ENCODE measurements at regions not wholly inside any gene's neighbourhood (a gene's known extent, or its start where the extent isn't known, plus 50 kb on each side); places are given as distances from the start of the nearest gene placed in this dataset.

- in situ Hi-C loops (cut with MboI; ENCODE audit: low sequenced_read_pairs, unreplicated experiment): no loop called here
- no peak for DNase-seq (ENCODE audit: low spot score)
- TF ChIP-seq CTCF (IDR thresholded peaks at IDR 0.05; ENCODE audit: borderline replicate concordance, control extremely low read depth, extremely low read depth, insufficient read depth, missing control alignments): no peak
Observed at GRCh38 chr1:178020968-178021640, 51.2 kb upstream of the SEC16B start.

- in situ Hi-C loops (cut with MboI; ENCODE audit: low sequenced_read_pairs, unreplicated experiment): no loop called here
- TF ChIP-seq CTCF (IDR thresholded peaks at IDR 0.05; ENCODE audit: borderline replicate concordance, control extremely low read depth, extremely low read depth, insufficient read depth, missing control alignments): no peak
- no peak for DNase-seq (ENCODE audit: low spot score)
Observed at GRCh38 chr1:178021950-178022349, 52.1 kb upstream of the SEC16B start.

GRCh38 chr1:178023181-178023618 is 53.3 kb upstream of the SEC16B start:
- DNase-seq (ENCODE audit: low spot score): no peak
- in situ Hi-C loops (cut with MboI; ENCODE audit: low sequenced_read_pairs, unreplicated experiment): no loop called here
- TF ChIP-seq CTCF (IDR thresholded peaks at IDR 0.05; ENCODE audit: borderline replicate concordance, control extremely low read depth, extremely low read depth, insufficient read depth, missing control alignments): no peak

- DNase-seq (ENCODE audit: low spot score): no peak
- in situ Hi-C loops (cut with MboI; ENCODE audit: low sequenced_read_pairs, unreplicated experiment): no loop called here
- TF ChIP-seq CTCF (IDR thresholded peaks at IDR 0.05; ENCODE audit: borderline replicate concordance, control extremely low read depth, extremely low read depth, insufficient read depth, missing control alignments): no peak
Observed at GRCh38 chr1:178024504-178024903, 54.6 kb upstream of the SEC16B start.

GRCh38 chr1:178025613-178026356 is 55.9 kb upstream of the SEC16B start:
- no peak for DNase-seq (ENCODE audit: low spot score)
- in situ Hi-C loops (cut with MboI; ENCODE audit: low sequenced_read_pairs, unreplicated experiment): loop anchor here (25.0 kb wide), 1 partner anchor 162 kb away; no protein-coding TSS in a partner anchor
- no peak for TF ChIP-seq CTCF (IDR thresholded peaks at IDR 0.05; ENCODE audit: borderline replicate concordance, control extremely low read depth, extremely low read depth, insufficient read depth, missing control alignments)

GRCh38 chr1:178028841-178029481 is 59.1 kb upstream of the SEC16B start:
- no peak for DNase-seq (ENCODE audit: low spot score)
- TF ChIP-seq CTCF (IDR thresholded peaks at IDR 0.05; ENCODE audit: borderline replicate concordance, control extremely low read depth, extremely low read depth, insufficient read depth, missing control alignments): no peak
- in situ Hi-C loops (cut with MboI; ENCODE audit: low sequenced_read_pairs, unreplicated experiment): loop anchor here (25.0 kb wide), 1 partner anchor 158 kb away; no protein-coding TSS in a partner anchor
